ENCODE measurements at regions not wholly inside any gene's neighbourhood (a gene's known extent, or its start where the extent isn't known, plus 50 kb on each side); places are given as distances from the start of the nearest gene placed in this dataset.
"Not testable (repeated sequence)": the region's sequence is repeated elsewhere in the genome, so short reads cannot be mapped to it uniquely, and the experiment has no call there.

DNA sequence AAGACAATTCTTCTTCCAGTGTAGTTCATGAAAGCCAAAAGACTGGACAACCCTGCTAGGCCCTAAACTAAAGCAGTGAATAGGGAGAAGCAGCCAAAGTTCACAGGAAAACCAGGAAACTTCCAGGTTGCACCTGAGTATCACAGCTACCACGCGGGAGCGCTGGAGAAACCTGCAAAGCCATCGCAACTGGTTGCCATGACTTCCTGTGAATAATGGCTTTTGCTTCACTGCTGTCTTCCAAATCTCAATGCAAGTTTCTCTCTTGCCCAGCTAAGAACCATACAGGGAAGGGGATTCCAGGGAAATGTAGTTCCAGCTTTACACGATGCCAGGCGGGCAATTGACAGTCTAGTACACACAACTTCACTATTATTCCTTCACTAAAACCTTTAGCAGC lies 114.1 kb downstream of the GXYLT1 start:
- DNase-seq (ENCODE audit: low read depth, low spot score) = no peak
- no peaks in the 10 kb centered on the region for H3K4me1 ChIP-seq (ENCODE audit: control insufficient read depth, insufficient read depth, low read length)
- H3K4me3 ChIP-seq (ENCODE audit: low read length) = no peak overlapping the region
- H3K36me3 ChIP-seq (ENCODE audit: control insufficient read depth, insufficient read depth, low read length) = no peaks in the 10 kb centered on the region
- H3K9me3 ChIP-seq (ENCODE audit: control insufficient read depth, insufficient read depth, low read length) = no peaks in the 10 kb centered on the region
- H3K27ac ChIP-seq (ENCODE audit: low read length) = no peak overlapping the region
- WGBS (ENCODE audit: insufficient coverage, insufficient read length) = no CpG with 5 or more reads among the region's 6 CpGs
- no peaks in the 10 kb centered on the region for H3K27me3 ChIP-seq (ENCODE audit: control insufficient read depth, insufficient read depth, low read length)

DNA sequence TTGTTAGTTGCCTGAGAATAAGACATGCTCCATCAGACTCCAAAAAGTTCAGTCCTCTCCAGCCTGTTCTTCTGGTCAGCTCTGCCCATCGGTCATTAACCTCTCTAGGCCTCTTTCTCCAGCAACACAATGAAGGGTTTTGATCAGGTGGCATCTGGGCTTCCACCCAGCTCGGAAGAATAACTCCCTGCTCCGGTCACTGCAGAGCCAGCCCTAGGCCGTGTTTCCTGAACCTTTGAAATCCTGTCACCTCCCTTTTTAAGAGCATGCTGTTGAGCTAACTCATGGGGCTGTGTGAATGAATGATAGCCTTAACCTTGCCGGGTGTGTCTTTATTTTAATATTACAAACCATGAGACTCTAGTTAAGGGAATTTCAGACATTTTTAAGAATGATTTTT lies 117.1 kb downstream of the GXYLT1 start:
- no CpG with 5 or more reads among the region's 5 CpGs for WGBS (ENCODE audit: insufficient coverage, insufficient read length)
- no peak overlapping the region for H3K27ac ChIP-seq (ENCODE audit: low read length)
- no peaks in the 10 kb centered on the region; the same call in 1 of the 2 replicates for H3K27me3 ChIP-seq (ENCODE audit: control insufficient read depth, insufficient read depth, low read length)
- DNase-seq (ENCODE audit: low read depth, low spot score) = no peak
- no peaks in the 10 kb centered on the region for H3K36me3 ChIP-seq (ENCODE audit: control insufficient read depth, insufficient read depth, low read length)
- no peak overlapping the region for H3K4me3 ChIP-seq (ENCODE audit: low read length)
- no peaks in the 10 kb centered on the region for H3K9me3 ChIP-seq (ENCODE audit: control insufficient read depth, insufficient read depth, low read length)
- H3K4me1 ChIP-seq (ENCODE audit: control insufficient read depth, insufficient read depth, low read length) = no peaks in the 10 kb centered on the region

GRCh38 chr12:42024495-42024830 lies 120.2 kb downstream of the GXYLT1 start:
- DNase-seq (ENCODE audit: low read depth, low spot score) = no peak
- Histone ChIP-seq H3K4me3 (ENCODE audit: low read length) (no peak overlapping the region), H3K36me3 (ENCODE audit: control insufficient read depth, insufficient read depth, low read length) (no peaks in the 10 kb centered on the region), H3K27ac (ENCODE audit: low read length) (no peak overlapping the region), H3K27me3 (ENCODE audit: control insufficient read depth, insufficient read depth, low read length) (no peaks in the 10 kb centered on the region; the same call in 1 of the 2 replicates), H3K9me3 (ENCODE audit: control insufficient read depth, insufficient read depth, low read length) (no peaks in the 10 kb centered on the region), H3K4me1 (ENCODE audit: control insufficient read depth, insufficient read depth, low read length) (no peaks in the 10 kb centered on the region)
- WGBS (ENCODE audit: insufficient coverage, insufficient read length) = no CpG with 5 or more reads among the region's 3 CpGs

- no peaks in the 10 kb centered on the region for H3K9me3 ChIP-seq (ENCODE audit: control insufficient read depth, insufficient read depth, low read length)
- no CpG with 5 or more reads among the region's 25 CpGs for WGBS (ENCODE audit: insufficient coverage, insufficient read length)
- H3K36me3 ChIP-seq (ENCODE audit: control insufficient read depth, insufficient read depth, low read length) = no peaks in the 10 kb centered on the region
- DNase-seq (ENCODE audit: low read depth, low spot score) = peak; percentile 79
- no peak overlapping the region for H3K27ac ChIP-seq (ENCODE audit: low read length)
- no peak overlapping the region for H3K4me3 ChIP-seq (ENCODE audit: low read length)
- H3K4me1 ChIP-seq (ENCODE audit: control insufficient read depth, insufficient read depth, low read length) = no peaks in the 10 kb centered on the region
- no peaks in the 10 kb centered on the region; the same call in 1 of the 2 replicates for H3K27me3 ChIP-seq (ENCODE audit: control insufficient read depth, insufficient read depth, low read length)
These were observed 120.8 kb downstream of the GXYLT1 start for GRCh38 chr12:42023733-42024494.

DNA sequence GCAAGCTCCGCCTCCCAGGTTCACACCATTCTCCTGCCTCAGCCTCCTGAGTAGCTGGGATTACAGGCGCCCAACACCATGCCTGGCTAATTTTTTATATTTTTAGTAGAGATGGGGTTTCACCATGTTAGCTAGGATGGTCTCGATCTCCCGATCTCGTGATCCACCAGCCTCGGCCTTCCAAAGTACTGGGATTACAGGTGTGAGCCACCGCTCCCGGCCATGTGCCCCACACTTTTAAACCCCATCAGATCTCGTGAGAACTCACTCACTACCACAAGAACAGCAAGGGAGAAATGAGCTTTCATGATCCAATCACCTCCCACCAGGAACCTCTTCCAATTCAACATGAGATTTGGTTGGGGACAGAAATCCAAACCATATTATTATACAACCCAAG lies 122.7 kb downstream of the GXYLT1 start:
- not testable (repeated sequence) for H3K9me3 ChIP-seq (ENCODE audit: control insufficient read depth, insufficient read depth, low read length); H3K4me3 ChIP-seq (ENCODE audit: low read length); H3K4me1 ChIP-seq (ENCODE audit: control insufficient read depth, insufficient read depth, low read length); H3K27ac ChIP-seq (ENCODE audit: low read length); DNase-seq (ENCODE audit: low read depth, low spot score); H3K27me3 ChIP-seq (ENCODE audit: control insufficient read depth, insufficient read depth, low read length); H3K36me3 ChIP-seq (ENCODE audit: control insufficient read depth, insufficient read depth, low read length)
- WGBS (ENCODE audit: insufficient coverage, insufficient read length) = no CpG with 5 or more reads among the region's 9 CpGs

GRCh38 chr12:42021469-42021868 lies 123.2 kb downstream of the GXYLT1 start:
- Histone ChIP-seq H3K9me3 (ENCODE audit: control insufficient read depth, insufficient read depth, low read length) (no peaks in the 10 kb centered on the region), H3K4me3 (ENCODE audit: low read length) (no peak overlapping the region), H3K27me3 (ENCODE audit: control insufficient read depth, insufficient read depth, low read length) (no peaks in the 10 kb centered on the region; the same call in 1 of the 2 replicates), H3K36me3 (ENCODE audit: control insufficient read depth, insufficient read depth, low read length) (no peaks in the 10 kb centered on the region), H3K27ac (ENCODE audit: low read length) (no peak overlapping the region), H3K4me1 (ENCODE audit: control insufficient read depth, insufficient read depth, low read length) (no peaks in the 10 kb centered on the region)
- WGBS (ENCODE audit: insufficient coverage, insufficient read length) = no CpG with 5 or more reads among the region's 4 CpGs
- no peak for DNase-seq (ENCODE audit: low read depth, low spot score)

DNA sequence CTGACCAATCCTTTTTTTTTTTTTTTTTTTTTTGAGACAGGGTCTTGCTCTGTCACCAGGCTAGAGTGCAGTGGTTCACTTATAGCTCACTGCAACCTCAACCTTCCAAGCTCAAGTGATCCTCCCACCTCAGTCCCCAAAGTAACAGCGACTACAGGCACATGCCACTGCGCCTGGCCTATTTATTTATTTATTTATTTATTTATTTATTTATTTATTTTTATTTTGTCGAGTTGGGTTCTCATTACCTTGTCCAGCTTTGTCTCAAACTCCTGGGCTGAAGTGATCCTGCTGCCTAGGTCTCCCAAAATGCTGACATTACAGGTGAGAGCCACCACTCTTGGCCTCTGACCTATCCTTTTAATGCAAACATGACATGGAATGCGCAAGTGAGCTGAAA lies 124.4 kb downstream of the GXYLT1 start:
- no CpG with 5 or more reads among the region's 4 CpGs for WGBS (ENCODE audit: insufficient coverage, insufficient read length)
- no peak overlapping the region for H3K27ac ChIP-seq (ENCODE audit: low read length)
- H3K36me3 ChIP-seq (ENCODE audit: control insufficient read depth, insufficient read depth, low read length) = no peaks in the 10 kb centered on the region
- H3K4me1 ChIP-seq (ENCODE audit: control insufficient read depth, insufficient read depth, low read length) = no peaks in the 10 kb centered on the region
- DNase-seq (ENCODE audit: low read depth, low spot score) = no peak
- no peak overlapping the region for H3K4me3 ChIP-seq (ENCODE audit: low read length)
- H3K27me3 ChIP-seq (ENCODE audit: control insufficient read depth, insufficient read depth, low read length) = no peaks in the 10 kb centered on the region; the same call in 1 of the 2 replicates
- no peaks in the 10 kb centered on the region for H3K9me3 ChIP-seq (ENCODE audit: control insufficient read depth, insufficient read depth, low read length)

DNA sequence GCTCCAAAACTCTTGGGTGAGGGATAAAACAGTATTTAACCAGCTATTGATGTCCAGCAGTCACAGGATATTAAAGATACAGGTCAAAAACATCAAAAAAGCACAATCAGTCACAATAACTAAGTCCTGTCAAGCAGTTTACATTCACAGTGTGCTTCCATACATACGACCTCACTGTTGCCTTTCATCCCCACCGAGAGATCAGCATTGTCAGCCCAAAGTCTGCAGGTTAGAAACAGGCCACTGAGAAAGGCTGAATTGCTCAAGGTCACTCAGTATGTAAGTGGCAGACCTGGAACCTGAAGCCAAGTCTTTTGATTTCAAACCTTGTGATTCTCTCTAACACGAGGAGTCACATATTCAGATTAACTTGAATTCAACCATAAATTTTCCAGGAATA lies 124.9 kb downstream of the GXYLT1 start:
- no CpG with 5 or more reads among the region's 3 CpGs for WGBS (ENCODE audit: insufficient coverage, insufficient read length)
- H3K4me3 ChIP-seq (ENCODE audit: low read length) = no peak overlapping the region
- H3K27ac ChIP-seq (ENCODE audit: low read length) = no peak overlapping the region
- no peaks in the 10 kb centered on the region for H3K4me1 ChIP-seq (ENCODE audit: control insufficient read depth, insufficient read depth, low read length)
- no peak for DNase-seq (ENCODE audit: low read depth, low spot score)
- H3K9me3 ChIP-seq (ENCODE audit: control insufficient read depth, insufficient read depth, low read length) = no peaks in the 10 kb centered on the region
- no peaks in the 10 kb centered on the region for H3K36me3 ChIP-seq (ENCODE audit: control insufficient read depth, insufficient read depth, low read length)
- H3K27me3 ChIP-seq (ENCODE audit: control insufficient read depth, insufficient read depth, low read length) = no peaks in the 10 kb centered on the region; the same call in 1 of the 2 replicates

DNA sequence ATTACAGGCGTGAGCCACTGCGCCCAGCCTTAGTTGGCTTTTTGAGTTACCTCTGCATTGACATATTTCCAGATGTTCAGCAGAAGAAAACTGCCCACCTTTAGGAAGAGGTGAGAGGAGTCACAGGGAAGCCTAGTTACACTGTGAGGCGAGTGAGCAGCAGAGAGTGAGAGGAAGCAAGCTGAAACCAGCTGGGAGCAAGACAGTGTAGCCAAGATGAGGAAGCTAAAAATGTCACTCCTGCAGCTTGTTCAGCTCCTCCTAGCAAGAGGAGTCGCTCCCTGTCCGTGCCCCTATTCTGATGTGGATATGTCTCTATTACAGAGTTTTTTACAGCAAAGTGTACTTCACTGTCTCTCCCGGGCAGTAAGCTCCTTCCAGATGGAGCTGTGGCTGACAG lies 127.6 kb downstream of the GXYLT1 start:
- WGBS (ENCODE audit: insufficient coverage, insufficient read length) = no CpG with 5 or more reads among the region's 6 CpGs

DNA sequence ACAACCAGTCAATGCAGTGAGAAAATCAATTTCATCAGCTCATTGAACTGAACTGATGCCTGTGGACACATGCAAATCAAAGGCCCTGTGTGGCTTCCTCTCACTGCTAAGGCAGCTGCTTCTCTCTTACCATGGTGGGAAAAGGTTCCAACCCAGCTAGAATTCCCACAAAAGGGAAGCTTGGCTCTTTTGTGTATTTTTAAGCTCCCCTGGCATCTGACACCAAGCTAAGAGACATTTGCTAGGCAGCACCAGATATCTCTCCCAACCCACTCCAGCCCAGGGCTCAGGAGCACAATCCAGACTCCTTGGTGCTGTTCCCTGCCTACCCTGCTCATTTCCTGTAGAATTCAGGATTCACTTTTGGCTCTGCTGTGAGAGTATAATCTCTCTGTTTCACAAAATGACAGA lies 129.6 kb downstream of the GXYLT1 start:
- no peaks in the 10 kb centered on the region for H3K36me3 ChIP-seq (ENCODE audit: control insufficient read depth, insufficient read depth, low read length)
- no peaks in the 10 kb centered on the region for H3K9me3 ChIP-seq (ENCODE audit: control insufficient read depth, insufficient read depth, low read length)
- H3K4me1 ChIP-seq (ENCODE audit: control insufficient read depth, insufficient read depth, low read length) = no peaks in the 10 kb centered on the region
- H3K4me3 ChIP-seq (ENCODE audit: low read length) = no peak overlapping the region
- H3K27me3 ChIP-seq (ENCODE audit: control insufficient read depth, insufficient read depth, low read length) = no peaks in the 10 kb centered on the region
- DNase-seq (ENCODE audit: low read depth, low spot score) = no peak
- H3K27ac ChIP-seq (ENCODE audit: low read length) = no peak overlapping the region

More for the DNA sequence above, 127.6 kb downstream of the GXYLT1 start:
- H3K4me1 ChIP-seq (ENCODE audit: control insufficient read depth, insufficient read depth, low read length) = no peaks in the 10 kb centered on the region
- no peak for DNase-seq (ENCODE audit: low read depth, low spot score)
- no peaks in the 10 kb centered on the region for H3K9me3 ChIP-seq (ENCODE audit: control insufficient read depth, insufficient read depth, low read length)
- no peaks in the 10 kb centered on the region for H3K36me3 ChIP-seq (ENCODE audit: control insufficient read depth, insufficient read depth, low read length)
- H3K27ac ChIP-seq (ENCODE audit: low read length) = no peak overlapping the region
- no peaks in the 10 kb centered on the region for H3K27me3 ChIP-seq (ENCODE audit: control insufficient read depth, insufficient read depth, low read length)
- H3K4me3 ChIP-seq (ENCODE audit: low read length) = no peak overlapping the region

DNA sequence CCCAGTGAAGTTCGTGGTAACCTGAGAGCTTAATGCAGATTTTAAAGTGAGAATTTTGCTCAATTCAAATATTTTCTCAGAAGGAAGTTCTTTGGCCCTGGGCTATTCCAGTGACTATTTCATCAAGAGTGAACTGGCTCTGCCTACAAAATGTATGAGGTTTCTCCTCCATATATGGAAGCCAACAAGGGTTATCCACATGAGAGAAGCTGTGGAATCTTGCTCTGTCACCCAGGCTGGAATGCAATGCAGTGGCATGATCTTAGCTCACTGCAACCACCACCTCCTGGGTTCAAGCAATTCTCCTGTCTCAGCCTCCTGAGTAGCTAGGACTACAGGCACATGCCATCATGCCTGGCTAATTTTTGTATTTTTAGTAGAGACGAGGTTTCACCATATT lies 132.2 kb downstream of the GXYLT1 start:
- no CpG with 5 or more reads among the region's 2 CpGs for WGBS (ENCODE audit: insufficient coverage, insufficient read length)
- not testable (repeated sequence) for H3K9me3 ChIP-seq (ENCODE audit: control insufficient read depth, insufficient read depth, low read length); H3K27ac ChIP-seq (ENCODE audit: low read length); H3K4me3 ChIP-seq (ENCODE audit: low read length); DNase-seq (ENCODE audit: low read depth, low spot score); H3K4me1 ChIP-seq (ENCODE audit: control insufficient read depth, insufficient read depth, low read length); H3K36me3 ChIP-seq (ENCODE audit: control insufficient read depth, insufficient read depth, low read length); H3K27me3 ChIP-seq (ENCODE audit: control insufficient read depth, insufficient read depth, low read length)
